Sigmoid colon (tissue), 4 donors: ENCODE measurements at regions not wholly inside any gene's neighbourhood (a gene's known extent, or its start where the extent isn't known, plus 50 kb on each side); places are given as distances from the start of the nearest gene placed in this dataset.

Experiments used
- EP300 ChIP-seq, 4 donors: sonication (generic); formaldehyde crosslinking; IDR thresholded peaks; one replicate each; pipeline ENCODE4 v1.6.1; 2017; ENCODE audit warnings: antibody characterized with exemption in 4 of 4
- POLR2A ChIP-seq, 2 donors: fragments of 450-650 bp; IDR thresholded peaks; one replicate each; pipeline ENCODE4 v1.6.1; 2016; ENCODE audit warnings: antibody characterized with exemption in 2 of 2, mild to moderate bottlenecking in 2 of 2, moderate library complexity in 2 of 2
- POLR2AphosphoS5 ChIP-seq, 4 donors: sonication (generic); formaldehyde crosslinking; IDR thresholded peaks; one replicate each; pipeline ENCODE4 v1.6.1; 2017; ENCODE audit warnings: antibody characterized with exemption in 4 of 4
- TF ChIP-seq, protein P1 (sequence below), 4 experiments: fragments of 450-650 bp in 3 of 4; fragments of 200-600 bp in 1 of 4; IDR thresholded peaks; one replicate each; pipeline ENCODE4 v1.5.1; 2016 to 2019; ENCODE audit warnings: antibody characterized with exemption in 4 of 4, mild to moderate bottlenecking in 3 of 4, moderate library complexity in 2 of 4

DNA sequence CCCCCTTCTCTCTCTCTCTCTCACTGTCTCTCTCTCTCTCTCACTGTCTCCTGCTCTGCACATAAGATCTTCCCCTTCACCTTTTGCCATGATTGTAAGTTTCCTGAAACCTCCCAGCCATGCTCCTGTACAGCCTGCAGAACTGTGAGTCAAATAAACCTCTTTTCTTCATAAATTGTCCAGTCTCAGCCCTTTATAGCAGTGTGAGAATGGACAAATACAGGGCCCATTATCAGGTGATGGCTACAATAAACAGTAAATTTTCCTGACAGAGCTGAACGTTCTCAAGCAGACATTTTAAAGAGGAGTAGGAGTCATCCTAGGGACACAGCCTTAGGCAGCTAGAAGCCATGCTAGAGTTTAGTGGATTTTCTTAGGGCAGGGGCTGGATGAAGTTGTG is 1679.7 kb upstream of the B3GALT2 start:
- no peak for TF ChIP-seq POLR2AphosphoS5 (IDR thresholded peaks at IDR 0.05)
- TF ChIP-seq, protein P1, sequence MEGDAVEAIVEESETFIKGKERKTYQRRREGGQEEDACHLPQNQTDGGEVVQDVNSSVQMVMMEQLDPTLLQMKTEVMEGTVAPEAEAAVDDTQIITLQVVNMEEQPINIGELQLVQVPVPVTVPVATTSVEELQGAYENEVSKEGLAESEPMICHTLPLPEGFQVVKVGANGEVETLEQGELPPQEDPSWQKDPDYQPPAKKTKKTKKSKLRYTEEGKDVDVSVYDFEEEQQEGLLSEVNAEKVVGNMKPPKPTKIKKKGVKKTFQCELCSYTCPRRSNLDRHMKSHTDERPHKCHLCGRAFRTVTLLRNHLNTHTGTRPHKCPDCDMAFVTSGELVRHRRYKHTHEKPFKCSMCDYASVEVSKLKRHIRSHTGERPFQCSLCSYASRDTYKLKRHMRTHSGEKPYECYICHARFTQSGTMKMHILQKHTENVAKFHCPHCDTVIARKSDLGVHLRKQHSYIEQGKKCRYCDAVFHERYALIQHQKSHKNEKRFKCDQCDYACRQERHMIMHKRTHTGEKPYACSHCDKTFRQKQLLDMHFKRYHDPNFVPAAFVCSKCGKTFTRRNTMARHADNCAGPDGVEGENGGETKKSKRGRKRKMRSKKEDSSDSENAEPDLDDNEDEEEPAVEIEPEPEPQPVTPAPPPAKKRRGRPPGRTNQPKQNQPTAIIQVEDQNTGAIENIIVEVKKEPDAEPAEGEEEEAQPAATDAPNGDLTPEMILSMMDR (IDR thresholded peaks at IDR 0.05): no peak
- TF ChIP-seq POLR2A (IDR thresholded peaks at IDR 0.05): no peak
- no peak for TF ChIP-seq EP300 (IDR thresholded peaks at IDR 0.05)
